HUES64 (cell line): ENCODE measurements at regions not wholly inside any gene's neighbourhood (a gene's known extent, or its start where the extent isn't known, plus 50 kb on each side); places are given as distances from the start of the nearest gene placed in this dataset.

Experiments used
- H3K27ac ChIP-seq: 2 replicates; pipeline ENCODE4 v1.7.0; 2013; ENCODE audit warnings: low read depth, low read length, inconsistent platforms
- H3K27me3 ChIP-seq: 2 replicates; pipeline ENCODE4 v1.6.1; 2013; ENCODE audit warnings: mild to moderate bottlenecking, low read length; ENCODE audit not compliant: insufficient read depth
- H3K36me3 ChIP-seq: 2 replicates; pipeline ENCODE4 v1.6.1; 2013; ENCODE audit warnings: mild to moderate bottlenecking, low read length; ENCODE audit not compliant: insufficient read depth
- H3K4me1 ChIP-seq: 2 replicates; pipeline ENCODE4 v1.6.1; 2013; ENCODE audit warnings: mild to moderate bottlenecking, low read length, moderate library complexity; ENCODE audit not compliant: insufficient read depth
- H3K4me3 ChIP-seq: 2 replicates; pipeline ENCODE4 v1.5.1; 2013; ENCODE audit warnings: mild to moderate bottlenecking, low read length, moderate library complexity
- H3K9ac ChIP-seq: 2 replicates; pipeline ENCODE4 v1.6.1; 2013; ENCODE audit warnings: mild to moderate bottlenecking, low read depth, low read length
- H3K9me3 ChIP-seq: 2 replicates; pipeline ENCODE4 v1.6.1; 2013; ENCODE audit warnings: low read depth, low read length; ENCODE audit not compliant: insufficient read depth
- WGBS: fragments of 150-250, 120-280 bp; methylation state at CpG from one replicate; pipeline ENCODE4 v1.1.7; 2013; ENCODE audit warnings: missing lambda C conversion rate; 5-methylcytosine and 5-hydroxymethylcytosine counted together

DNA sequence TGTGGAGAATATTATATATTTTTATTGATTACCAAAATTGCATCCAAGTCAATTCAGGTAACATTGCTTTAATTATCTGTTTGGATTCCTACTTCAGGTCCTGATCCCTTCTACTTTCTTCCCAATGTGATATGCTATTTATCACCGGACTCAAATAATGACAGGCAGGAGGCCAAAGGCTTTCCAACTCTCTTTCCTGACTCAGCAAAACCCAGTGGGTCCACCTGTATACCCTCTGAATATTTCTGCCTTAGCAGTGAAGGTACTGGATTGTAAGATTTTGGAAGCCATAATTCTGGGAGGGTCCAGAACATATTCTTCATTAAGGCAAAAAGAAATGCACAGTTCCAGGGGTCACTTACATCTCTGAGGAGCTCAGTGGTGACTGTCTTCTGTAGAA lies 260.2 kb upstream of the UBASH3B start:
- Histone ChIP-seq H3K4me3 (no peak overlapping the region), H3K4me1 (no peaks in the 10 kb centered on the region), H3K27me3 (no peaks in the 10 kb centered on the region), H3K9ac (no peak overlapping the region), H3K36me3 (no peaks in the 10 kb centered on the region), H3K27ac (no peak overlapping the region), H3K9me3 (no peaks in the 10 kb centered on the region)
- 92% methylated on average over 1 of the region's 1 CpG for WGBS

DNA sequence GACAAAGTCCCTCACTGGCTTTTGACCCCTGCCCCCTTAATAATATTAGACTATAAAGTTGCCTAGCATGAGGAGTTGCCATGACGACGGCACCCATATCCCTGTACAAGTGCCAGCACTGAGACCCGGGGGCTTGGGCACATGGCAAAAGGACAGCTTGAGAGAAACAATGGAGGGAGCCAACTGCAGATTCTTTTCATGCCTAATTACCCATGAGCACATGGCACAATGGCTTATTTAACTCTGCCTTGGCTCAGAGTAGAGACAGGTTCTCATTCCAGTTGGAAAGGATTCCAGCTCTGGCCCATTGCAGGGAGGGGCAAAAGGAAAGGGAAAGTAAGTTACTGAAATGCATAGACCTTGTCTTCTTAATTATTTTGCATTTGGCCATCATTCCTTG lies 261.2 kb upstream of the UBASH3B start:
- Histone ChIP-seq H3K27ac (no peak overlapping the region), H3K27me3 (no peaks in the 10 kb centered on the region), H3K4me3 (no peak overlapping the region), H3K9me3 (no peaks in the 10 kb centered on the region), H3K9ac (no peak overlapping the region), H3K4me1 (no peaks in the 10 kb centered on the region), H3K36me3 (no peaks in the 10 kb centered on the region)
- 93% methylated on average over 3 of the region's 3 CpGs for WGBS

- Histone ChIP-seq H3K4me3 (no peak overlapping the region), H3K27ac (no peak overlapping the region), H3K27me3 (no peaks in the 10 kb centered on the region), H3K9ac (no peak overlapping the region), H3K4me1 (no peaks in the 10 kb centered on the region), H3K9me3 (no peaks in the 10 kb centered on the region), H3K36me3 (no peaks in the 10 kb centered on the region)
- 94% methylated on average over 4 of the region's 4 CpGs for WGBS
Observed at GRCh38 chr11:122393209-122393860, 262.2 kb upstream of the UBASH3B start.

- no peak overlapping the region for H3K4me3 ChIP-seq
- H3K27me3 ChIP-seq: no peaks in the 10 kb centered on the region
- H3K27ac ChIP-seq: no peak overlapping the region
- H3K9me3 ChIP-seq: no peaks in the 10 kb centered on the region
- no peak overlapping the region for H3K9ac ChIP-seq
- no peaks in the 10 kb centered on the region for H3K4me1 ChIP-seq
- WGBS: 93% methylated on average over 2 of the region's 3 CpGs
- no peaks in the 10 kb centered on the region for H3K36me3 ChIP-seq
Observed at GRCh38 chr11:122392508-122392907, 263.0 kb upstream of the UBASH3B start.

DNA sequence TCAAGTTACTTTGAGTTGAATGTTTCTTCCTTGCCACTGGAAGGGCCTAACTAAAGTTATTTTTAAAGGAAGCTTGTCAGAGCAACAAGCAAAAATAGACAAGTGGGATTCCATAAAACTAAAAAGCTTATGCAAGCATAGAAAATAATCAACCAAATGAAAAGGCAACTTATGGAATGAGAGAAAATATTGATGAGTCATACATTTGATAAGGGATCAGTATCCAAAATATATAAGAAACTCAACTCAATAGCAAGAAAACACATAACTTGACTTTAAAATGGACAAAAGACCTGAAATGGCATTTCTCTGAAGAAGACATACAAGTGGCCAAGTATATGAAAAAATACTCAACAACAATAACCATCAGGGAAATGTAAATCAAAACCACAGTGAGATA lies 264.5 kb upstream of the UBASH3B start:
- no peak overlapping the region for H3K4me3 ChIP-seq
- no peaks in the 10 kb centered on the region for H3K9me3 ChIP-seq
- H3K9ac ChIP-seq: no peak overlapping the region
- H3K4me1 ChIP-seq: no peaks in the 10 kb centered on the region
- no peak overlapping the region for H3K27ac ChIP-seq
- H3K27me3 ChIP-seq: no peaks in the 10 kb centered on the region
- no peaks in the 10 kb centered on the region for H3K36me3 ChIP-seq

DNA sequence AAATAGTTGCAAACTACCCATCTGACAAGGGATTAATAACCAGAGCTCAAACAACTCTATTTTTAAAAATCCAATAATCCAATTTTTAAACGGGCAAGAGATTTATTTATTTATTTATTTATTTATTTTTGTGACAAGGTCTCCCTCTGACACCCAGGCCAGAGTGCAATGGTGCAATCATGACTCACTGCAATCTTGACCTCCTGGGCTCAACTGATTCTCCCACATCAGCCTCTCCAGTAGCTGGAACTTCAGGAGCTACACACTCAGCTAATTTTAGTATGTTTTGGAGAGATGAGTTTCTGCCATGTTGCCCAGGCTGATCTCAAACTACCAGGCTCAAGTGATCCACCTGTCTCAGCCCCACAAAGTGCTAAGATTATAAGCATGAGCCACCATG lies 267.2 kb upstream of the BLID start:
- Histone ChIP-seq H3K9ac (no peak overlapping the region), H3K9me3 (no peaks in the 10 kb centered on the region), H3K36me3 (no peaks in the 10 kb centered on the region), H3K4me1 (no peaks in the 10 kb centered on the region), H3K27ac (no peak overlapping the region), H3K4me3 (no peak overlapping the region), H3K27me3 (no peaks in the 10 kb centered on the region)
- WGBS: no CpG with 5 or more reads among the region's 1 CpG

DNA sequence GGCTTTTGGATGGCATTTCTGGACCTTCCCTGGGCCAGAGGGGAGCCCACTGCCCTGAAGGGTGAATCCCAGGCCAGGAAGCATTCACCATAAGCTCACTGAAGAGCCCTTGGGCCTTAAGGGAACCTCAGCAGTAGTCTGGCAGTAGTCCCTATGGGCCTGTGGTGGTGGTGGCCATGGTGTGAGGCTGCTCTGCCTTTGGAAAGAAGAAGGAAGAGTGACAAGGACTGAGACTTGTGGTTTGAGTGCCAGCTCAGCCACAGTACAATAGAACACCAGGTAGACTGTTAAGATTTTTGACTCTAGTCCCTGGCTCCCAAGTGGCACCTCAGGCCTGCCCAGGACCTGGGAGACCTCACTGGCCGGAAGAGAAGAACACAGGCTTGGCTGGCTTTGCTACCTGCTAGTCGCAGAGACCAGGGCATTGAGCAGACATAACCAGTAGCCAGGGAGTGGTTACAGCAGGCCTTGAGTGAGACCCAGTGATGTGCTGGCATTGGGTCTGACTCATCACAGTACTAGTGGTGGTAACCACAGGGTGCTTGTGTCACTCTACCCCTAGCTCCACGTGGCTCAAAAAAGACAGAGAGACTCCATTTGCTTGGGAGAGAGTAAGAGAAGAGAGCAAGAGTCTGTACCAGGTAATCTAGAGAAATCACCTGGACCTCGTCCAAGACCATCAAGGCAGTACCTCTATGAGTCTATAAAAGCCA lies 259.8 kb upstream of the BLID start:
- H3K9ac ChIP-seq: no peak overlapping the region
- no peaks in the 10 kb centered on the region for H3K4me1 ChIP-seq
- H3K36me3 ChIP-seq: no peaks in the 10 kb centered on the region
- H3K27ac ChIP-seq: no peak overlapping the region
- 89% methylated on average over 4 of the region's 4 CpGs for WGBS
- no peaks in the 10 kb centered on the region for H3K27me3 ChIP-seq
- H3K4me3 ChIP-seq: no peak overlapping the region
- no peaks in the 10 kb centered on the region for H3K9me3 ChIP-seq

DNA sequence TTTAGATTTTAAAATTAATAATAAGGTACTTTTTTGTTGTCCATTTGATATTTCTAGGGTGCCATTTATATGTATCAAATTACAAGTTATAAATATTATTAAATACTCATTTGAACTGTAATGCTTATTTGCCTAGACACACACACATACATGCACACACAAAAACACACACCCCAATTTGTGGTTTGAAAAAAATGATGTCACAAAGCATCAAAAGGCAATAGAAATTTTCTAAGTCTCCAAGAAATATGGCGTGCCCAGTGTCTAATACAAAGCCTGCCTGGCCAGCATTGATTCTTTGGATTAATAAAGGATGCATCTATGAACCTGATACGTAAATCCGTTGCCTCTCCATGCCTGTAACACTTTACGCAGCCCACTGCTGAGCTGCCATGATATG lies 252.8 kb upstream of the BLID start:
- no peaks in the 10 kb centered on the region for H3K9me3 ChIP-seq
- no peak overlapping the region for H3K9ac ChIP-seq
- H3K4me3 ChIP-seq: no peak overlapping the region
- H3K27me3 ChIP-seq: no peaks in the 10 kb centered on the region
- H3K4me1 ChIP-seq: 0 out of 2 replicates have a peak, but pooled peaks cover 3% of the 10 kb centered on the region
- WGBS: 95% methylated on average over 4 of the region's 4 CpGs
- no peaks in the 10 kb centered on the region for H3K36me3 ChIP-seq
- H3K27ac ChIP-seq: no peak overlapping the region

DNA sequence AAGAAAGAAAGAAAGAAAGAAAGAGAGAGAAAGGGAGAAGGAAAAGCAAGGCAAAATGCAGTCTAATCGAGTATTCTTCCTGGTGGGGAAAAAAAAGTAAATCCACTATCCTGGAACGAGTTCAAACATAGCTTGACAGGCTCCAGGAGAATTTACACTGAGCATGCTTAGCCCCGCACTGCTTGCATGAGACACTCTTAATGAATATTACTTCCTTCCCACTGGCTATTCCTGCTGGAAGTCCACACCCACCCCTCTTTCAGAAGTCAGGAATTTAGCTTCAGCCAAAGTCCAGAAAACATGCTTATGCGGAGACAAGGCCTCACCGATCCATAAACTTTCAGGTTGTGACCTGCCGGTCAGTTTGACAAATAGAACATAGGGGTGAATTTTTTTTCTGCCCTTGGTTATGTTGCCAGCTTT lies 251.8 kb upstream of the BLID start:
- 76% methylated on average over 6 of the region's 6 CpGs for WGBS
- no peaks in the 10 kb centered on the region for H3K27me3 ChIP-seq
- no peak overlapping the region for H3K9ac ChIP-seq
- H3K36me3 ChIP-seq: no peaks in the 10 kb centered on the region
- H3K9me3 ChIP-seq: no peaks in the 10 kb centered on the region
- H3K27ac ChIP-seq: no peak overlapping the region
- 0 out of 2 replicates have a peak, but pooled peaks cover 3% of the 10 kb centered on the region for H3K4me1 ChIP-seq
- no peak overlapping the region for H3K4me3 ChIP-seq

GRCh38 chr11:122365610-122366360 lies 249.8 kb upstream of the BLID start:
- Histone ChIP-seq H3K27me3 (no peaks in the 10 kb centered on the region), H3K36me3 (no peaks in the 10 kb centered on the region), H3K4me1 (0 out of 2 replicates have a peak, but pooled peaks cover 3% of the 10 kb centered on the region), H3K4me3 (no peak overlapping the region), H3K27ac (no peak overlapping the region), H3K9ac (no peak overlapping the region), H3K9me3 (no peaks in the 10 kb centered on the region)
- 90% methylated on average over 10 of the region's 11 CpGs for WGBS

GRCh38 chr11:122363296-122363695 lies 247.3 kb upstream of the BLID start:
- 97% methylated on average over 5 of the region's 5 CpGs for WGBS
- Histone ChIP-seq H3K9me3 (peaks cover 3% of the 10 kb centered on the region; the same call in 1 of the 2 replicates), H3K4me3 (no peak overlapping the region), H3K4me1 (0 out of 2 replicates have a peak, but pooled peaks cover 3% of the 10 kb centered on the region), H3K36me3 (no peaks in the 10 kb centered on the region), H3K27ac (no peak overlapping the region), H3K27me3 (no peaks in the 10 kb centered on the region), H3K9ac (no peak overlapping the region)
